ENCODE measurements at regions not wholly inside any gene's neighbourhood (a gene's known extent, or its start where the extent isn't known, plus 50 kb on each side); places are given as distances from the start of the nearest gene placed in this dataset.
"Not testable (repeated sequence)": the region's sequence is repeated elsewhere in the genome, so short reads cannot be mapped to it uniquely, and the experiment has no call there.

DNA sequence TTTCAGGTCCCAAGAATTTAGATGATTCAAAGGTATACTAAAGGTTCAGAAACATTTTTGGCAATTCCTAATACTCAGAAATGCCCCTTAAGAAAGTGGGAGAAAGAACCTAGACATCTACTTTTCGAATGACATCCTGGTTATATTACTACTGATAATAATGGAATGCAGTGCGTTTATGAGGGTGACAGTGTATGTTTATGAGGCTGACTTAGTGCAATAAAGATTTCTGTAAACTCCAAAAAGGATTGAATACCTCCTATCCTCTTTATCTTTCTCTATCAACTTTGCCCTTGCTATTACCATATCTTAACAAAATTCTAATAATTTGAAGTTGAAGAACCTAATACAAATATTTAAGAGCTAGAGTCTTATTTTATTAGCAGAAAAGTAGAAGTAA lies 348.9 kb upstream of the EPHA6 start:
- TF ChIP-seq, protein P1, sequence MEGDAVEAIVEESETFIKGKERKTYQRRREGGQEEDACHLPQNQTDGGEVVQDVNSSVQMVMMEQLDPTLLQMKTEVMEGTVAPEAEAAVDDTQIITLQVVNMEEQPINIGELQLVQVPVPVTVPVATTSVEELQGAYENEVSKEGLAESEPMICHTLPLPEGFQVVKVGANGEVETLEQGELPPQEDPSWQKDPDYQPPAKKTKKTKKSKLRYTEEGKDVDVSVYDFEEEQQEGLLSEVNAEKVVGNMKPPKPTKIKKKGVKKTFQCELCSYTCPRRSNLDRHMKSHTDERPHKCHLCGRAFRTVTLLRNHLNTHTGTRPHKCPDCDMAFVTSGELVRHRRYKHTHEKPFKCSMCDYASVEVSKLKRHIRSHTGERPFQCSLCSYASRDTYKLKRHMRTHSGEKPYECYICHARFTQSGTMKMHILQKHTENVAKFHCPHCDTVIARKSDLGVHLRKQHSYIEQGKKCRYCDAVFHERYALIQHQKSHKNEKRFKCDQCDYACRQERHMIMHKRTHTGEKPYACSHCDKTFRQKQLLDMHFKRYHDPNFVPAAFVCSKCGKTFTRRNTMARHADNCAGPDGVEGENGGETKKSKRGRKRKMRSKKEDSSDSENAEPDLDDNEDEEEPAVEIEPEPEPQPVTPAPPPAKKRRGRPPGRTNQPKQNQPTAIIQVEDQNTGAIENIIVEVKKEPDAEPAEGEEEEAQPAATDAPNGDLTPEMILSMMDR (IDR thresholded peaks at IDR 0.05; ENCODE audit: low read depth, low read length), result no peak
- no peak overlapping the region for H3K4me3 ChIP-seq (ENCODE audit: low read depth, low read length)
- ChIA-PET CTCF (no interaction called here), POLR2A (no interaction called here)
- no peaks in the 10 kb centered on the region for H3K27me3 ChIP-seq (ENCODE audit: control insufficient read depth, insufficient read depth, low read length)
- no peak overlapping the region for H3K27ac ChIP-seq (ENCODE audit: low read depth, low read length)
- H3K9me3 ChIP-seq (ENCODE audit: control insufficient read depth, insufficient read depth, low read length), result no peaks in the 10 kb centered on the region; the same call in 1 of the 2 replicates
- no peak for DNase-seq (ENCODE audit: low read depth, low spot score)

DNA sequence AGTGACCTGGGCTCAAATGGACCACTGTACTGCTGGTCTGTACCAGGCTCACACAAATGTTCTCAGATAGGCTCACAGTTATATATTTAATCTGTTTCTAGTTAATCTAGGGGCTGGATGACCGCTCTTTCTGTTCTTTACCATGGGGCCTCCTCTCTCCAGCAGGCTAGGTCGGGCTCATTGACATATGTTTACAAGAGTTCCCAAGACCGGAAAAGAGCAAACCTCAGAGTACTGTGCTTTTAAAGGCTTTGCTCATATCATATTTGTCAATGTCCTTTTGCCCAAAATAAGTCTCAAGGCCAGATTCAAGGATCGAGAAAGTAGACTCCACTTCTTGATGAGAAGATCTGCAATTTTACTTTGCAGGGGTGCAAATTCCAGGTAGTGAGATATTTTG lies 348.0 kb upstream of the EPHA6 start:
- ChIA-PET CTCF (no interaction called here), POLR2A (no interaction called here)
- no peaks in the 10 kb centered on the region; the same call in 1 of the 2 replicates for H3K9me3 ChIP-seq (ENCODE audit: control insufficient read depth, insufficient read depth, low read length)
- TF ChIP-seq, protein P1 (IDR thresholded peaks at IDR 0.05; ENCODE audit: low read depth, low read length), result no peak
- no peak overlapping the region for H3K4me3 ChIP-seq (ENCODE audit: low read depth, low read length)
- no peak overlapping the region for H3K27ac ChIP-seq (ENCODE audit: low read depth, low read length)
- no peaks in the 10 kb centered on the region for H3K27me3 ChIP-seq (ENCODE audit: control insufficient read depth, insufficient read depth, low read length)
- no peak for DNase-seq (ENCODE audit: low read depth, low spot score)

DNA sequence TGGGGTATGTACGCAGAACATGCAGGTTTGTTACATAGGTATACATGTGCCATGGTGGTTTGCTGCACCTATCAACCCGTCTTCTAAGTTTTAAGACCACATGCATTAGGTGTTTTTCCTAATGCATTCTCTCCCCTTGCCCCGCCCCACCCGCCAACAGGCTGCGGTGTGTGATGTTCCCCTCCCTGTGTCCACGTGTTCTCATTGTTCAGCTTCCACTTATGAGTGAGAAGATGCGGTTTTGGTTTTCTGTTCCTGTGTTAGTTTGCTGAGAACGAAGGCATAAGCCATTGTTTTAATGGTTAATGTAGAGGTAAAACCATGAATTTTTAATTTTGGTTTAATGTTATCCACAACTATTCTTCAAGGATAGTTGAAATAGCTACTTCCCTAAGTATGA lies 346.8 kb upstream of the EPHA6 start:
- TF ChIP-seq, protein P1 (IDR thresholded peaks at IDR 0.05; ENCODE audit: low read depth, low read length), result no peak
- ChIA-PET CTCF (no interaction called here), POLR2A (no interaction called here)
- H3K9me3 ChIP-seq (ENCODE audit: control insufficient read depth, insufficient read depth, low read length), result no peaks in the 10 kb centered on the region; the same call in 1 of the 2 replicates
- H3K27ac ChIP-seq (ENCODE audit: low read depth, low read length), result no peak overlapping the region
- H3K27me3 ChIP-seq (ENCODE audit: control insufficient read depth, insufficient read depth, low read length), result no peaks in the 10 kb centered on the region
- no peak for DNase-seq (ENCODE audit: low read depth, low spot score)
- no peak overlapping the region for H3K4me3 ChIP-seq (ENCODE audit: low read depth, low read length)

DNA sequence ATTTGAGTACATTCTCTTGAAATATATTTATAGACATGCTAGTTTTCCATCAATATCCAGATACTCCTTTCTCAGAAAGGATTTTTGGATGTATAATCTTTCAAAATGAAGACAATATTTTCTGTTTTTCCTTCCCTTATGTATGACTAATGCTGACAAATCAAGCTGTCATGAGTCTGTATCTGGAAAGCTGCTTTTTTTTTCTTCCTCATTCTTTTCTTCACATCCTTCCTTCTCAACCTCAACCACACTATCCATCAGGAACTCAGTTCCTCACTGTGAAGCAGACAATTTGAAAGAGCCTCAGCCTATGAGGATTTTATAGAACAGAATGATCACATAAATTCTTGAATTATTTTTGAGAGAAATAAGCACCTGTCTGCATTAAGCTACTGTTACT lies 335.9 kb upstream of the EPHA6 start:
- peaks cover 11% of the 10 kb centered on the region for H3K9me3 ChIP-seq (ENCODE audit: control insufficient read depth, insufficient read depth, low read length)
- no peak for DNase-seq (ENCODE audit: low read depth, low spot score)
- no peaks in the 10 kb centered on the region for H3K27me3 ChIP-seq (ENCODE audit: control insufficient read depth, insufficient read depth, low read length)
- ChIA-PET CTCF (no interaction called here), POLR2A (no interaction called here)
- no peak overlapping the region for H3K4me3 ChIP-seq (ENCODE audit: low read depth, low read length)
- no peak overlapping the region for H3K27ac ChIP-seq (ENCODE audit: low read depth, low read length)
- TF ChIP-seq, protein P1 (IDR thresholded peaks at IDR 0.05; ENCODE audit: low read depth, low read length), result no peak

DNA sequence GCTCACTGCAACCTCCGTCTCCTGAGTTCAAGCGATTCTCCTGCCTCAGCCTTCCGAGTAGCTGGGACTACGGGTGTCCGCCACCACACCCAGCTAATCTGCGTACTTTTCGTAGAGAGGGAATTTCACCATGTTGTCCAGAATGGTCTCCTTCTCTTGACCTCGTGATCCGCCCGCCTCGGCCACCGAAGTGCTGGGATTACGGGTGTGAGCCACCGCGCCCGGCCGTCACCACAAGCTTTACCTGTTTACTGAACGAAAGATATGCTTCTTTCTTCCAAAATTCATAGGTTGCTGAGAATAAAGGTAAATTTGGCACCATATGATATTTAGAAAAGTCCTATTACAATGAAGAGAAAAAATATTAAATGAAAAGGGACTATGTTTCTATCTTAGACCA lies 333.5 kb upstream of the EPHA6 start:
- ChIA-PET CTCF (no interaction called here), POLR2A (no interaction called here)
- no peak for DNase-seq (ENCODE audit: low read depth, low spot score)
- no peak overlapping the region for H3K4me3 ChIP-seq (ENCODE audit: low read depth, low read length)
- peaks cover 11% of the 10 kb centered on the region for H3K9me3 ChIP-seq (ENCODE audit: control insufficient read depth, insufficient read depth, low read length)
- no peaks in the 10 kb centered on the region for H3K27me3 ChIP-seq (ENCODE audit: control insufficient read depth, insufficient read depth, low read length)
- H3K27ac ChIP-seq (ENCODE audit: low read depth, low read length), result no peak overlapping the region
- TF ChIP-seq, protein P1 (IDR thresholded peaks at IDR 0.05; ENCODE audit: low read depth, low read length), result no peak

DNA sequence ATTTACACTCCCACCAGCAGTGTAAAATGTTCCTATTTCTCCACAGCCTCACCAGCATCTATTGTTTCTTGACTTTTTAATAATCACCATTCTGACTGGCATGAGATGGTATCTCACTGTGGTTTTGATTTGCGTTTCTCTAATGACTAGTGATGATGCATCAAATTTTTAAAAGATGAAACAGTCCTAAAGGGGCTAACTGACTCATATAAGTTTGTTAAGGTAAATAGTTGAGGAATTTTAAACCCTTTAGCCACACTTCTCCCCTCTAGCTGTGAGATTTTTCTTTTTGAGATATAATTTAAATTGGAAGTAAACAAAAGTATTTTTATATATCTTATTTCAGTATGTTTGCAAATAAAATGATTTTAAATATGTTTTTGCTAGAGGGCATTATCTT lies 331.2 kb upstream of the EPHA6 start:
- H3K27ac ChIP-seq (ENCODE audit: low read depth, low read length); CTCF ChIA-PET; H3K27me3 ChIP-seq (ENCODE audit: control insufficient read depth, insufficient read depth, low read length); H3K9me3 ChIP-seq (ENCODE audit: control insufficient read depth, insufficient read depth, low read length); POLR2A ChIA-PET; DNase-seq (ENCODE audit: low read depth, low spot score); H3K4me3 ChIP-seq (ENCODE audit: low read depth, low read length): not testable (repeated sequence)
